Common myeloid progenitor, CD34-positive (primary cell): ENCODE measurements at regions not wholly inside any gene's neighbourhood (a gene's known extent, or its start where the extent isn't known, plus 50 kb on each side); places are given as distances from the start of the nearest gene placed in this dataset.
"Not testable (repeated sequence)": the region's sequence is repeated elsewhere in the genome, so short reads cannot be mapped to it uniquely, and the experiment has no call there.

Experiments used
- CTCF ChIA-PET: fragments of 350-600 bp; sonication (Branson Sonifier 250); formaldehyde crosslinking; loops from one replicate; lab custom pipeline; 2021; ENCODE audit warnings: antibody characterized with exemption; lab: Charles Lee
- POLR2A ChIA-PET: fragments of 350-600 bp; sonication (Branson Sonifier 250); formaldehyde crosslinking; loops from one replicate; lab custom pipeline; 2021; ENCODE audit warnings: antibody characterized with exemption; lab: Charles Lee
- DNase-seq, 3 donors: peaks; one replicate each; pipeline versions ENCODE4 v3.0.0 to v3.0.0-alpha.2; 2013
- H3K27ac ChIP-seq, 2 experiments: 1 replicate in 1 of 2; 2 replicates in 1 of 2; pipeline ENCODE4 v1.7.0; 2013; ENCODE audit warnings: inconsistent platforms in 2 of 2, low read length in 2 of 2, mild to moderate bottlenecking in 2 of 2, low read depth in 1 of 2, moderate library complexity in 1 of 2; ENCODE audit not compliant: severe bottlenecking in 2 of 2, insufficient read depth in 1 of 2, poor library complexity in 1 of 2
- H3K27me3 ChIP-seq, 5 experiments: replicated peaks in 2 of 5; 1 replicate in 3 of 5; 2 replicates in 2 of 5; pipeline versions ENCODE4 v1.6.1 to v1.7.0; 2013; ENCODE audit warnings: low read length in 4 of 5, mild to moderate bottlenecking in 2 of 5, moderate library complexity in 2 of 5, inconsistent platforms in 1 of 5; ENCODE audit not compliant: insufficient read depth in 5 of 5, control insufficient read depth in 4 of 5
- H3K36me3 ChIP-seq, 4 experiments: 1 replicate in 2 of 4; 2 replicates in 2 of 4; pipeline versions ENCODE4 v1.6.1 to v1.7.0; 2013; ENCODE audit warnings: low read length in 3 of 4, control low read depth in 1 of 4, mild to moderate bottlenecking in 1 of 4; ENCODE audit not compliant: control insufficient read depth in 4 of 4, insufficient read depth in 4 of 4
- H3K4me1 ChIP-seq, 4 experiments: 1 replicate in 3 of 4; 2 replicates in 1 of 4; pipeline versions ENCODE4 v1.6.1 to v1.7.1; 2013; ENCODE audit warnings: low read length in 3 of 4, mild to moderate bottlenecking in 3 of 4, control low read depth in 1 of 4, inconsistent platforms in 1 of 4, moderate library complexity in 1 of 4; ENCODE audit not compliant: control insufficient read depth in 4 of 4, insufficient read depth in 4 of 4; ENCODE audit errors: control extremely low read depth in 1 of 4
- H3K4me3 ChIP-seq, 7 experiments: 1 replicate in 4 of 7; 2 replicates in 3 of 7; pipeline versions ENCODE4 v1.5.1 to v1.7.0; 2013; ENCODE audit warnings: mild to moderate bottlenecking in 7 of 7, low read length in 6 of 7, moderate library complexity in 6 of 7, inconsistent platforms in 2 of 7, low read depth in 2 of 7, control low read depth in 1 of 7; ENCODE audit not compliant: insufficient read depth in 4 of 7, control insufficient read depth in 1 of 7; ENCODE audit errors: extremely low read depth in 1 of 7
- H3K9me3 ChIP-seq, 5 experiments: 1 replicate in 4 of 5; 2 replicates in 1 of 5; pipeline versions ENCODE4 v1.6.1 to v1.7.1; 2013; ENCODE audit warnings: low read length in 4 of 5, mild to moderate bottlenecking in 2 of 5, inconsistent platforms in 1 of 5, low read depth in 1 of 5, moderate library complexity in 1 of 5; ENCODE audit not compliant: control insufficient read depth in 4 of 5, insufficient read depth in 2 of 5; ENCODE audit errors: control extremely low read depth in 1 of 5
- WGBS: methylation state at CpG from one replicate; pipeline ENCODE4 v1.1.5; 2013; ENCODE audit not compliant: insufficient coverage; 5-methylcytosine and 5-hydroxymethylcytosine counted together

DNA sequence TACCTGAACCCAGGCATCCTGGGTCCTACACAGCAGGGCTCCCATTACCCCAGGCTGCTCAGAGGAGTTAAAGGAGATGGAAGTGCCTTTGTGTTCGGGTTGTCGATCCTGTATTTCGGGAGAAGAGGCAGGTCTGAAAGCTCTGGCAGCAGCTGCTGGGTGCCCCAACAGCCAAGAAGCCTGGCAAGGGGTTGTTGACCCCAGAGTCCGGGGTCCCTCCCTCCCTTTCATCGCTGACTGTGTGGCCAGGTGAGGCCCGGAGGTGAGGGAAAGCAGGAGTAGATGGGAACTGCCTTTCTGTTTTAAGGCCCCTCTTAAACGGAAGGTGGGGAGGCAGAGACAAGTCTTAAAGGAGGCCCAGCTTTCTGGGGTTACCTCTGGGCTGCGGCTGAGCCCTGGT lies 106.0 kb upstream of the SYT13 start:
- WGBS = 91% methylated on average over 6 of the region's 8 CpGs
- POLR2A ChIA-PET = no interaction called here
- no peak for DNase-seq
- H3K4me1 ChIP-seq = no peaks in the 10 kb centered on the region
- H3K27me3 ChIP-seq = peaks cover 0 to 42% (median 28%) of the 10 kb centered on the region in 5 experiments
- no peaks in the 10 kb centered on the region for H3K36me3 ChIP-seq
- CTCF ChIA-PET = no interaction called here
- H3K27ac ChIP-seq = no peak overlapping the region
- no peaks in the 10 kb centered on the region for H3K9me3 ChIP-seq
- H3K4me3 ChIP-seq = no peak overlapping the region

- Histone ChIP-seq H3K36me3 (no peaks in the 10 kb centered on the region), H3K9me3 (no peaks in the 10 kb centered on the region), H3K27ac (no peak overlapping the region), H3K4me1 (no peaks in the 10 kb centered on the region), H3K4me3 (no peak overlapping the region), H3K27me3 (peaks cover 0 to 47% (median 28%) of the 10 kb centered on the region in 5 experiments)
- POLR2A ChIA-PET = no interaction called here
- WGBS = 97% methylated on average over 6 of the region's 9 CpGs
- DNase-seq = no peak
- CTCF ChIA-PET = no interaction called here
These were observed 105.2 kb upstream of the SYT13 start for GRCh38 chr11:45391168-45391850.

DNA sequence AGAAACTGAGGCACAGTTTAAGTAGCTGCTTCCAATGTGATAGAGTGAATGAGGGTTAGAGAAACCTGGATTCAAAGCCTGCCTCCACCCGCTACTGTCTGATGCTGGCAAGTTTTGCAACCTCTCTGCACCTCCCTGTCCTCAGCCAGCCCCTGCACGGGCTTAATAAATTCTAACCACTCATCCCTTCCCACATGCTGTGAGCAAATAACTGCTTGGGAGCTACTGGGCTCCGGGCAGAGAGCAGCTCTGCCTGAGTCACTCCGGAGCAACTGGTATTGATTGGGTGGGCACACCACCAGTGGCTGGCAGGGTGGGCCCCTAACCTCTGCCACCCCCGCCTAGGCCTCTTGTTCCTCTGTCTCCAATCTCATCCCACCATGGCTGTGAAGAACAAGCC lies 104.3 kb upstream of the SYT13 start:
- no peak overlapping the region for H3K4me3 ChIP-seq
- H3K27me3 ChIP-seq = peaks cover 0 to 52% (median 24%) of the 10 kb centered on the region in 5 experiments
- WGBS = 76% methylated on average over 4 of the region's 5 CpGs
- no peak overlapping the region for H3K27ac ChIP-seq
- H3K36me3 ChIP-seq = no peaks in the 10 kb centered on the region
- ChIA-PET CTCF (interaction anchor here (9.3 kb wide), 1 partner anchor 19 kb away, joined by 57 read pairs; no protein-coding TSS in a partner anchor), POLR2A (no interaction called here)
- H3K9me3 ChIP-seq = no peaks in the 10 kb centered on the region
- no peak for DNase-seq
- peaks cover 0 to 4% (median 0%) of the 10 kb centered on the region in 4 experiments for H3K4me1 ChIP-seq

GRCh38 chr11:45388472-45388871 lies 102.3 kb upstream of the SYT13 start:
- H3K27me3 ChIP-seq = peaks cover 0 to 67% (median 26%) of the 10 kb centered on the region in 5 experiments

GRCh38 chr11:45387885-45388284 lies 101.7 kb upstream of the SYT13 start:
- POLR2A ChIA-PET, H3K9me3 ChIP-seq, DNase-seq, H3K36me3 ChIP-seq, H3K4me3 ChIP-seq, H3K27ac ChIP-seq: not testable (repeated sequence)
- 97% methylated on average over 2 of the region's 2 CpGs for WGBS
- CTCF ChIA-PET = interaction anchor here (9.3 kb wide), 1 partner anchor 16 kb away, joined by 57 read pairs; no protein-coding TSS in a partner anchor
- peaks cover 1 to 16% (median 12%) of the 10 kb centered on the region in 4 experiments for H3K4me1 ChIP-seq
- H3K27me3 ChIP-seq = peaks cover 0 to 67% (median 26%) of the 10 kb centered on the region in 5 experiments

More at GRCh38 chr11:45388472-45388871, 102.3 kb upstream of the SYT13 start:
- no peak overlapping the region for H3K27ac ChIP-seq
- H3K9me3 ChIP-seq = no peaks in the 10 kb centered on the region
- ChIA-PET POLR2A (no interaction called here), CTCF (interaction anchor here (9.3 kb wide), 1 partner anchor 17 kb away, joined by 57 read pairs; no protein-coding TSS in a partner anchor)
- WGBS = 88% methylated on average over 1 of the region's 1 CpG
- no peaks in the 10 kb centered on the region for H3K36me3 ChIP-seq
- DNase-seq = no peak
- H3K4me1 ChIP-seq = peaks cover 0 to 10% (median 6%) of the 10 kb centered on the region in 4 experiments
- no peak overlapping the region for H3K4me3 ChIP-seq

DNA sequence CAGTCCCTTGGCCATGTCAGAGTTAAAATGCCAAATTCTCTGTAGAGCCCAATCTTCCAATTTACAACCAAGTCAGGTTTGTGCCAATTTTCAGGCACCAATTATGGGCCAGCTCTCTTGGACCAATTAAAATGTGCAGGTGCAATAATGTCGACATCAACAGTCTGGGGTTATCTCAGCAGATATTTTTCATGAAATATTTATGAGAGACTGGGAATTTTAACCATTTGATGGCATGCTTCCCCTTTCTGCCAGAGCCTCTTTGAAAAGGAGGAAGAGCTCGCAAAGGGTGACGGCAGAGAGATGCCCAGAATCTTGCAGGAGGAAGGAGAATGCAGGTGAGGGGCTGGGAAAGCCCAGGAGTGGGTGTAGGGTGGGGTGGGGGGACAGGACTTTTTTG lies 100.8 kb upstream of the SYT13 start:
- 0% methylated on average over 3 of the region's 3 CpGs for WGBS
- Histone ChIP-seq H3K4me1 (peaks cover 6 to 23% (median 17%) of the 10 kb centered on the region in 4 experiments), H3K4me3 (no peak overlapping the region), H3K9me3 (no peaks in the 10 kb centered on the region), H3K36me3 (no peaks in the 10 kb centered on the region), H3K27me3 (peaks cover 0 to 65% (median 22%) of the 10 kb centered on the region in 5 experiments), H3K27ac (no peak overlapping the region)
- ChIA-PET POLR2A (no interaction called here), CTCF (interaction anchor here (9.3 kb wide), 1 partner anchor 16 kb away, joined by 57 read pairs; no protein-coding TSS in a partner anchor)
- peak in 1 of 3 donors; percentile 19 for DNase-seq

- Histone ChIP-seq H3K27ac (no peak overlapping the region), H3K36me3 (no peaks in the 10 kb centered on the region), H3K4me1 (peaks cover 6 to 23% (median 17%) of the 10 kb centered on the region in 4 experiments), H3K4me3 (no peak overlapping the region), H3K27me3 (peaks cover 0 to 73% (median 26%) of the 10 kb centered on the region in 5 experiments), H3K9me3 (no peaks in the 10 kb centered on the region)
- CTCF ChIA-PET = interaction anchor here (1.3 to 9.3 kb wide), 2 partner anchors 10 to 14 kb away, joined by 4 to 57 read pairs; no protein-coding TSS in a partner anchor
- WGBS = 58% methylated on average over 3 of the region's 5 CpGs
- POLR2A ChIA-PET = no interaction called here
- DNase-seq = no peak
These were observed 99.7 kb upstream of the SYT13 start for GRCh38 chr11:45385844-45386243.
